ENCODE measurements at regions not wholly inside any gene's neighbourhood (a gene's known extent, or its start where the extent isn't known, plus 50 kb on each side); places are given as distances from the start of the nearest gene placed in this dataset.

DNA sequence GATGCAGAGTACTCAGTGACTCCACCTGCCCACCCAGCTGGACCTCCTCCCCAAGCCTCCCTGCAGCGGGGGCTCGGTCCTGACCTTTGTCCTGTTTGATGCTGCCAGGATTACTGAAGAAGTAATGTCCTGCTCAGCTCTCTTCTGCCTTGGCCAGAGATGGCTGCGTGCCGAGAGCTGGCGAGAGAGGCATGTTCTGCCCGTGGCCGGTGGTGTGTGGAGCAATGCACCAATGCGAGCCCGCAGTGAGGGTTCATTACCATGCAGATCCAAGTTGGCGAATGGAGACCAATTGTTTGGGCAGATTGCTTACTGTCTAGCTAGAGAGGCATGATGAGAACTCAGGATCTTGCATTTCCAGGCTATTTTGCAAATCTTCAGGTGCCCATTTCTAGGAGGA is 248.9 kb downstream of the ENGASE start:
- Histone ChIP-seq H3K27me3 (ENCODE audit: insufficient read depth, low read length) (peaks cover 97% of the 10 kb centered on the region), H3K36me3 (ENCODE audit: control insufficient read depth in 1 of 2, insufficient read depth in 2 of 2, low read length in 2 of 2) (no peaks in the 10 kb centered on the region), H4K20me1 (ENCODE audit: insufficient read depth) (no peaks in the 10 kb centered on the region), H3K79me2 (ENCODE audit: insufficient read depth, low read length) (no peaks in the 10 kb centered on the region), H3K27ac (ENCODE audit: low read depth, low read length) (no peak overlapping the region), H3K4me1 (ENCODE audit: control insufficient read depth in 1 of 2, insufficient read depth in 2 of 2, low read length in 2 of 2) (no peaks in the 10 kb centered on the region), H3K9ac (ENCODE audit: low read length) (no peak overlapping the region), H3K9me2 (ENCODE audit: insufficient read depth) (no peaks in the 10 kb centered on the region), H2AFZ (ENCODE audit: low read depth, low read length, poor library complexity, severe bottlenecking) (no peak overlapping the region), H3K4me3 (replicated peaks in 1 of 2; ENCODE audit: low read depth in 1 of 2, low read length in 2 of 2) (no peak overlapping the region), H3K4me2 (ENCODE audit: low read length) (no peak overlapping the region), H3K9me3 (ENCODE audit: control insufficient read depth in 1 of 2, insufficient read depth in 1 of 2, low read depth in 1 of 2, low read length in 2 of 2) (no peaks in the 10 kb centered on the region)
- DNase-seq (ENCODE audit: low read depth, low spot score) (no peak), ATAC-seq (no peak)
- BruUV-seq (replicated peaks) = no TSS peak
- ChIA-PET RAD21 (ENCODE audit: low non-redundant PET in 1 of 2, low total read pairs in 2 of 2, uncharacterized antibody in 2 of 2, unreplicated experiment in 2 of 2) (no interaction called here), CTCF (no interaction called here), POLR2A (no interaction called here)
- intact Hi-C loops (cut with micrococcal nuclease) = no loop called here
- TF ChIP-seq POLR2AphosphoS5 (IDR thresholded peaks at IDR 0.05; ENCODE audit: low read depth, low read length) = no peak
- TF ChIP-seq, protein P1, sequence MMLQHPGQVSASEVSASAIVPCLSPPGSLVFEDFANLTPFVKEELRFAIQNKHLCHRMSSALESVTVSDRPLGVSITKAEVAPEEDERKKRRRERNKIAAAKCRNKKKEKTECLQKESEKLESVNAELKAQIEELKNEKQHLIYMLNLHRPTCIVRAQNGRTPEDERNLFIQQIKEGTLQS (IDR thresholded peaks at IDR 0.05) = no peak
- no peak for TF ChIP-seq ZNF274 (IDR thresholded peaks at IDR 0.05; ENCODE audit: low read depth, low read length)
- no peak for TF ChIP-seq CBX3 (IDR thresholded peaks at IDR 0.05; ENCODE audit: low read depth)

DNA sequence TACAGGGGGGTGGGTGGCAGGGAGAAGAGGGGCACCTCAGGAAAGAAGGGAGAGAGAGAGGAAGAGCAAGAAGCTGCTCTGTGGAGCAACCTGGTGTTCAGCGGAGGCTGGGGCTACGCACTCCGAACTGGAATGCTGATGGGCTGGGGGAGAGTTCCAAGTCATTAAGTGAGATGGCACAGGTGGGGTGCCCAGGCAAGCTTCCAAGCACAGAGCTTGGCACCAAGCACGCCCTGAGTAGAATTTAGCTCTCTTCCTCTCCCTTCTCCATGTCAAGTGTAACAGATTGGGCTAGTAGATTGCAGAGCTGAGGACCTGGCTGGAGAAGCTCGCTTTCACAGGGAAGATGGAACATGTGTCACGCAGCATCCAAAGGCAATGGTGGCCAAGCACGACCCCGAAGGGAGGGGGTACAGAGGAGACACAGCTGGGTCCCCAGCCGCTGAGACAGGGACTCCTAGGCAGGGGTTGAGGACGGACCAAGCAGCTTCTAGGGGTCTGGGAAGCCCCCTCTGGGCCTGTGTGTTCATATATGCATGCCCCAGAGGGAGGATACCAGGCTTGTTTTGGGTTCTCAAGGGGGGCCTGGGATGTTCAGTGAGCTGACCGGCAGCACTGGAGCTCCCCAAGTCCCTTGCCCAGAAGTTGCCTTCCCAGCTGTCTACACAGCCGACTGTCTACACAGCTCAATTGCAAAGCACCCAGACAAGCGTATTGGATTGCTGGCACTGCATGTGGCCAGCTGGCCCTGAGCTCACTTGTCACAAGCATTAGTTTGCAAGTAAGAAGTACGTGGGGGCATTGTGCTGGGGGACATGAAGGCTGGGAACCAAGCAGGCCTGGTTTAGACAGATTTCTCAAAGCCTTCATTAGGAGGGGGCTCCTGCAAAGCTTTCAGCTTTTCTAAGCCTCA is 247.8 kb downstream of the ENGASE start:
- no peak overlapping the region for H3K4me2 ChIP-seq (ENCODE audit: low read length)
- H3K36me3 ChIP-seq (ENCODE audit: control insufficient read depth in 1 of 2, insufficient read depth in 2 of 2, low read length in 2 of 2) = no peaks in the 10 kb centered on the region
- BruUV-seq (replicated peaks) = no TSS peak
- RAD21 ChIA-PET (ENCODE audit: low non-redundant PET in 1 of 2, low total read pairs in 2 of 2, uncharacterized antibody in 2 of 2, unreplicated experiment in 2 of 2) = no interaction called here
- H3K4me3 ChIP-seq (replicated peaks in 1 of 2; ENCODE audit: low read depth in 1 of 2, low read length in 2 of 2) = no peak overlapping the region
- H2AFZ ChIP-seq (ENCODE audit: low read depth, low read length, poor library complexity, severe bottlenecking) = no peak overlapping the region
- no peaks in the 10 kb centered on the region for H4K20me1 ChIP-seq (ENCODE audit: insufficient read depth)
- intact Hi-C loops (cut with micrococcal nuclease) = no loop called here
- no peaks in the 10 kb centered on the region for H3K4me1 ChIP-seq (ENCODE audit: control insufficient read depth in 1 of 2, insufficient read depth in 2 of 2, low read length in 2 of 2)
- no peaks in the 10 kb centered on the region for H3K9me3 ChIP-seq (ENCODE audit: control insufficient read depth in 1 of 2, insufficient read depth in 1 of 2, low read depth in 1 of 2, low read length in 2 of 2)
- TF ChIP-seq EZH2phosphoT487 (IDR thresholded peaks at IDR 0.05; ENCODE audit: borderline replicate concordance) = no peak
- no peak for TF ChIP-seq SP1 (IDR thresholded peaks at IDR 0.05; ENCODE audit: low read depth)
- no peak overlapping the region for H3K27ac ChIP-seq (ENCODE audit: low read depth, low read length)
- ATAC-seq = no peak
- peaks cover 98% of the 10 kb centered on the region for H3K27me3 ChIP-seq (ENCODE audit: insufficient read depth, low read length)
- POLR2A ChIA-PET = interaction anchor here (0.6 kb wide), 1 partner anchor 25 kb away, joined by 6 read pairs; no protein-coding TSS in a partner anchor
- no peak for DNase-seq (ENCODE audit: low read depth, low spot score)
- H3K9ac ChIP-seq (ENCODE audit: low read length) = no peak overlapping the region
- H3K9me2 ChIP-seq (ENCODE audit: insufficient read depth) = no peaks in the 10 kb centered on the region
- no peaks in the 10 kb centered on the region for H3K79me2 ChIP-seq (ENCODE audit: insufficient read depth, low read length)
- CTCF ChIA-PET = interaction anchor here (0.8 kb wide), 1 partner anchor 66 kb away, joined by 3 read pairs; no protein-coding TSS in a partner anchor
